ENCODE measurements at regions not wholly inside any gene's neighbourhood (a gene's known extent, or its start where the extent isn't known, plus 50 kb on each side); places are given as distances from the start of the nearest gene placed in this dataset.

GRCh38 chr4:20085156-20085555 lies 166.5 kb upstream of the SLIT2 start (continued):
- TF ChIP-seq PATZ1 (CRISPR knock-in tag; IDR thresholded peaks at IDR 0.05; ENCODE audit: borderline replicate concordance) (no peak), TSHZ2 (CRISPR knock-in tag; IDR thresholded peaks at IDR 0.05) (no peak), ZNF70 (CRISPR knock-in tag; IDR thresholded peaks at IDR 0.05) (no peak)

- no peak for ATAC-seq
- TF ChIP-seq BACH2 (CRISPR knock-in tag; IDR thresholded peaks at IDR 0.05; ENCODE audit: borderline replicate concordance) (no peak), ZNF70 (CRISPR knock-in tag; IDR thresholded peaks at IDR 0.05) (no peak), GLIS3 (CRISPR knock-in tag; IDR thresholded peaks at IDR 0.05) (no peak), OSR1 (CRISPR knock-in tag; IDR thresholded peaks at IDR 0.05) (no peak), ZC3H10 (CRISPR knock-in tag; IDR thresholded peaks at IDR 0.05) (no peak), POU6F1 (CRISPR knock-in tag; IDR thresholded peaks at IDR 0.05; ENCODE audit: borderline replicate concordance, low read depth) (no peak), TCF4 (CRISPR knock-in tag; IDR thresholded peaks at IDR 0.05; ENCODE audit: borderline replicate concordance) (no peak), ESRRG (CRISPR knock-in tag; IDR thresholded peaks at IDR 0.05) (no peak), TSHZ2 (CRISPR knock-in tag; IDR thresholded peaks at IDR 0.05) (no peak), PATZ1 (CRISPR knock-in tag; IDR thresholded peaks at IDR 0.05; ENCODE audit: borderline replicate concordance) (no peak), ZNF8 (CRISPR knock-in tag; IDR thresholded peaks at IDR 0.05) (no peak), ZNF565 (CRISPR knock-in tag; conservative IDR thresholded peaks at IDR 0.05; ENCODE audit: low read depth) (no peak), SNAI2 (CRISPR knock-in tag; IDR thresholded peaks at IDR 0.05) (no peak), CSRNP3 (CRISPR knock-in tag; IDR thresholded peaks at IDR 0.05) (no peak), CREB5 (CRISPR knock-in tag; IDR thresholded peaks at IDR 0.05; ENCODE audit: low read depth) (no peak), PPARA (CRISPR knock-in tag; IDR thresholded peaks at IDR 0.05; ENCODE audit: borderline replicate concordance) (no peak)
These were observed 167.2 kb upstream of the SLIT2 start for GRCh38 chr4:20084488-20084887.

Measured in SK-N-SH treated with all-trans-retinoic acid at 6 μM for 48 hours (cell line).